Stomach (tissue), 4 donors: ENCODE measurements at regions not wholly inside any gene's neighbourhood (a gene's known extent, or its start where the extent isn't known, plus 50 kb on each side); places are given as distances from the start of the nearest gene placed in this dataset.

Experiments used
- CTCF ChIP-seq, 7 experiments: fragments of 450-650 bp in 4 of 7; fragments of 200-600 bp in 3 of 7; sonication (generic) in 3 of 7; IDR thresholded peaks; one replicate each; pipeline ENCODE4 v1.5.1; 2016 to 2019; ENCODE audit warnings: antibody characterized with exemption in 7 of 7, control low read depth in 2 of 7, mild to moderate bottlenecking in 1 of 7
- EP300 ChIP-seq: sonication (generic); formaldehyde crosslinking; IDR thresholded peaks from one replicate; pipeline ENCODE4 v1.6.1; 2017; ENCODE audit warnings: antibody characterized with exemption

DNA sequence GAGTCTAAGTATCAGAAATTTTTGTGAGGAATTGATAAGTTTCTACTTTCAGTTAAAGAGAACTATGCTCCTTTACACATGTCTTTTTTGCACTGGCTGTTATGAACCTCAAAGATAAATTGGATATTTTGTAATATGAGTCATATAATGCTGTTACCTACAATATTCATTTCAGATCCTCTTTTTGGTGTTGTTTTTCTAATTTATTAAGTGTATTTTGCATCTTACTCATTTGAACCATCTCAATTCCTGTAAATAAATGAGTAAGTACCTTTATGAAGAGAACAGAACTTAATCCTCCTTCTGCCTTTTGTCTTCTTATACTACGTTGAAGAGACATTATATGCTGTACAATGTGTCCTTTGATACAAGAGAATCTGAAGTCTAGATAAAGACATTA, 74.4 kb downstream of the ZIC1 start:
- TF ChIP-seq CTCF (IDR thresholded peaks at IDR 0.05) (no peak), EP300 (no peak)
